GM18907 (cell line): ENCODE measurements at regions not wholly inside any gene's neighbourhood (a gene's known extent, or its start where the extent isn't known, plus 50 kb on each side); places are given as distances from the start of the nearest gene placed in this dataset.

Experiments used
- ATAC-seq: cut with Tn5 transposase; IDR thresholded peaks from one replicate; pipeline ENCODE4 v1.9.1; 2021; ENCODE audit warnings: mild to moderate bottlenecking, moderate library complexity; ENCODE audit not compliant: unreplicated experiment

DNA sequence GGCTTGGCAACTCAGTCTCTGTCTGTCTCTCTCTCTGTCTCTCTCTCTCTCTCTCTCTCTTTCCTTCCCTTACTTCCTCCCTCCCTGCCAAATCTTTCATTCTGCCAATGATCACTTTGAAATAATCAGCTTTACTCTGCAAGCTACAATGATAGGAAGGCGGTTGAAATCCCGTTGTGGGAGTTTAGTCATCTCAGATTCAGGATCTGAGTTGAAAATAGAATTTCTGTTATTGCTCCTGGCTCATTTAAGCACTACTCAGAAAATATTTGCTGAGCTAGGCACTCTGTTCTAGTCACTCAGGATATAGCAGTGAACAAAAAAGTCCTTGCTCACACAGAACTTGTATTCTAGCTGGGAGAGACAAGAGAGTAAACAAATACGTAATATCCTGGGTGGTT is 56.3 kb upstream of the DCTD start:
- ATAC-seq = no peak

DNA sequence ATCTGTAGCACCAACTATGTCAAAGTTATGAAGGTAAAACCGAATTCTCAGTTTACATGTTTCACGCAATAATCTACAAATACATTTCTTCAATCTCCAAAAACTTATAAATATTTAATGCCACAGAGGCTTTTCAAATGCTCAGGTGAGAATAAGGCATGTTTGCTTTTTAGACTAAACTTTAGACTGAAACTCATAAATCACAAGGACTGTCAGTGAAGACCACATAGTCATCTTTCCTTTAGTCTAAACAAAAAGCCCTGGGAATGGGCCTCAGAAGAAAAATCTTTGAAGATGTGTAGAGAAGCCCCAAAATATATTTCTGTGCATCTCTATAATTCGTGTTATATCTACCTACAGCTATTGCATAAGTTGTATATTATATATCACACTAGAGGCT is 54.5 kb upstream of the DCTD start:
- ATAC-seq = no peak

DNA sequence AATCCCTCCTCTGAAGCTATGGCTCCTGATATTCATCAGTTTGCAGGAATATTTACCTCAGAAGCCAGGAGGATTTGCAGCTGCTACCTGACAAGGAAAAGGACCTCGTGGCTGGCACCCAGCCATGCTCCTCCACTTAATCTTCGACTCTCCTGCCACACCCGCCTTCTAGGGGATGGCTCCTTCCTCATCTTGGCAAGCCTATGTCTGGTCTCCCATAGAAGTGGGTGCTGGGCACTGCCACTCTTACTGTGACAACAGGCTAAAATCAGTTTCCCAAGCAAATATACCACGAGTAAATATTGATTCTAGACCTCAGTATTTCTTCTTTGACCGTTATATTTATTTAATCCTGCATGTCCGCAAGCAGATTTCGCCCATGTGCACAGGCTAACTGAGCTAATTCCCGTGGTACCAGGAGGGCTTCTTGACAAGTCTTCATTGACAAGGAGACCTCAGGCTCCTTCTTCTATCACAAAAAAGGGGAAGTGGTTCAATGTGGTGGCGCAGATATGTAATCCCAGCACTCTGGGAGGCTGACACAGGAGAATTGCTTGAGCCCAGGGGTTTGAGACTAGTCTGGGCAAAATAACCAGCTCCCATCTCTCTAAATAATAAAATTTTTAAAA is 52.6 kb upstream of the DCTD start:
- peak; percentile 80 for ATAC-seq

DNA sequence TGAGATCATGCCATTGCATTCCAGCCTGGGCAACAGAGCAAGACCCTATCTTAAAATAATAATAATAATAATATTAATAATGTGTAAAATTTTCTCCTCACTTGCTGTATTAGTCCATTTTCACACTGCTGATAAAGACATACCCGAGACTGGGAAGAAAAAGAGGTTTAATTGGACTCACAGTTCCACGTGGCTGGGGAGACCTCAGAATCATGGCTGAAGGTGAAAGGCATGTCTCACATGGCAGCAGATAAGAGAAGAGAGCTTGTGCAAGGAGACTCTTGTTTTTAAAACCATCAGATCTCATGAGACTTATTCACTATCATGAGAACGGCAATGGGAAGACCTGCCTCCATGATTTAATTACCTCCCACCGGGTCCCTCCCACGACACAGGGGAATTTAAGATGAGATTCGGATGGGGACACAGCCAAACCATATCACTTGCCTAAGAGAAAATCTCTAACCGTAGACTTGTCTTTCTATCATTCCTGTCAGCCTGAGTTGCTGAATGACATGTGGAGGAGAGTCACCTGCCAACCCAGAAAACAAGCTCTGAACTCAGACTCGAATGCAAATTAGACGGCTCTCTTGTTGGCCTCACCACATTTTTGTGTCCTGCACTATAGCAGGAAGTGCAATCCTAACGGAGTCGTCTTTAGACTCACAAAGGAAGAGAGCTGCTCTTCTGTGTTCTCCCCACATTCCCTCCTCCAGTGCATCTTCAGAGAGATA is 51.9 kb upstream of the DCTD start:
- peak; percentile 38 for ATAC-seq

DNA sequence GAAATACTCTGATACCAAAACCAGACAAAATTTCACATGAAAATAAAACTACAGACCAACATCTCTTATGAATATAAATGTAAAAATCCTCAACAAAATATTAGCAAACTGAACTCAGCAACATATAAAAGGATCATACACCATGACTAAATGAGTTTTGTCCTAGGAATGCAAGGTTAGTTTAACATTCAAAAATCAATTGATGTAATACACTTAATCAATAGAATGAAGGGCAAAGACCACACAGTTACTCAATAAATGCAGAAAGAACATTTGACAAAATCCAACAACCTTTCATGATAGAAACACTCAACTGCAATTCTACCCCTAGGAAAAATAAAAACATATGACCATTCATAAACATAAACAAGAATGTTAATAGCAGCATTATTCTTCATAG is 50.2 kb upstream of the DCTD start:
- ATAC-seq = no peak
